Activated naive CD4-positive, alpha-beta T cell (primary cell): ENCODE measurements at regions not wholly inside any gene's neighbourhood (a gene's known extent, or its start where the extent isn't known, plus 50 kb on each side); places are given as distances from the start of the nearest gene placed in this dataset.

Source experiments
- DNase-seq, 4 experiments: peaks; one replicate each; lab custom pipeline; 2025; lab: John Stamatoyannopoulos, UW

DNA sequence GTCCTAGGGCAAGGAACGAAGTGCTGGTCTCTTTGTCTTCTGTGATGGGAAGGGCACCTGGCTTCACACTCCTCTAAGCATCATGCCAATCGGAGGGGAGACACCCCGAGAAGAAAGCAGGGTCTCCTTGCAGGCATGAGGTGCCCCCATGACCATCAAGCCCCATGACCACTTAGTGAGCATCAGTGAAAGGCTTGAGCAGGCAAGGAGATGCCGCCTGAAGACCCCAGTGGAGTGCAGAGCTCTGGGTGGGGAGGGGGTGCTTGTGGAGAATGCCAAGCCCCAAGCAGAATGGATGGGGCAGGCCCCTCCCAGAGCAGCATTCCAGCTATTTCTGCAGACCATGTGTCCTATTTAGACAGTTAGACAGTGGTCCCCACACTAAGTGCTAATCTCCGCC is 232.7 kb upstream of the TNRC6C start:
- no peak for DNase-seq

DNA sequence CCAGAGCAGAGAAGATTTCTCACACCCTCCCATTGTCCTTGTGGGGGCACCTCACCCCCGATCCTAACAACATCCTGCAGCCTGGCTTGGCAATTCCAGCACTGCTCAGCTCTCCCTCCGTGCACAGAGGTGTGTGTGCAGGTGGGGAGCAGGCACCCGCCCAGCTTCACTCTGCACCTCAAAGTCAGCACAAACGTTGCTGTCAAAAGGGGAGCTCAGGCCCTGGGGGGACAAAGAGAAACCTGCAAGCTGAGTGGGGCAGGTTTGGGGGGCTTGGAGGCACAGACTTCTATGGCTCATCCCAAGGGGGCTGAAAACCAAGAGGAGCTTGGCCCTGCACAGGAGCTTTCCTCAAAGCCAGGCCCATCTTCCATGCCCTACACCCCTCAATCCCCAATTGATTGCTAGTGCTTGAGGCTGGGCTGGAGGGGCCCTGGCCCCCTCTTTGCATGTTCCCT is 231.9 kb upstream of the TNRC6C start:
- no peak for DNase-seq

DNA sequence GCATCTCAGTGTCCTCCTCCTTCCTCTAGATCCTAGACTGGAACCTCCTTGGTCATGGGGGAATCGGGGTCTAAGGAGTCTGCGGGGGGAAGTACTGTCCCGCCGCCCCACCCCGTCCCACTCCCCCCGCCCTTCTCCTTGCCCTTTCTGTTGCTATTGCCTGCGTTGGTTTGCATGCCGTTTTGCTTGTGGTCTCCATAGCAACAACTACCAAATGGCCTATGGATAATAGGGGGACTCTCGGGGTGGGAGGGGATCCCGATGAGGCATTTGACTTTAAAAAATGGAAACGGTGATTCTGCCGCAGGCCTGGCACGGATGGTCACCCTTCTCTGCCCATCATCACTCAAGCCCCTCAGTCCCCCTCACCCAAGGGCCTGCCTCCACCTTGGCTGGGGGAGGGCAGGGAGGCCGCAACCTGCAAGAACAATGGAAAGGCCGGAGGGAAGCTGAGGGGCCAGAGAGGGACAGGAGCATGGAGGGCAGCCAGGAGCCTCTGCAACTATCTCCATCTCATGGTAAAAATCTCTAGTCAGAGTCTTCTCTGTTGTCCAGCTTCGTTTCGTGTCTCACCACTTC is 231.4 kb upstream of the TNRC6C start:
- DNase-seq = no peak

DNA sequence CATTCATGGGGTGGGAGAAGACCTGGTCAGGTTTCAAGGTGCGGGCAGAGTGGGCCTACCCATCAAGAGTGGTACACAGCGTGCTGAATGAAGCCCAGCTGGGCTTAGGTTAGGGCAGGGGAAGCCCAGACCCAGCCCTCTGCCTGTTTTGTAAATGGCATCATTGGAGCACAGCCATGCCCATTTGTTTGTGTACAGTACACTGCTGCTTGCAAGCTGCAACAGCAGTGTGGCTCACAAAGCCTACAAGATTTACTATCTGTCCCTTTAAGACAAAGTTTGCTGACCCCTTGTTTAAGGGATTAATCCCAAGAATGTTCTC is 230.1 kb upstream of the TNRC6C start:
- DNase-seq = no peak

DNA sequence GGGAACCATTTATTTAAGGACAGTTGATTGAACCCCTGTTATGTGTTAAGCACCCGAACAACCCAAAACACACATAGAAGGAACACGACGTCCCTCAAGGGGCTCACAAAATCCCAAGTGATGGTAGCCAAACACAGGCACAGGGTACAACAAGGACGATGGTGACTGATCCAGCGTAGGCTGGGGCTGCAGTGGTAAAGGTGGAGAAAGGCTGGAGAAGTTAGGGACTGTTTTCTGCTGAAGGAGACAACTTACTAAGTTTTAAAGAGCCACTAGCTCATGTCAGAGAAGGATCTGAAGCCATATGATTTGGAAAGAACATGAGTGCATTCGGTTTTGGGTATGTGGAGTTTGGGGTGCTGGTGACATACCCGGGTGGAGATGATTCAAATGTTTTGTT is 229.6 kb upstream of the TNRC6C start:
- DNase-seq = no peak

DNA sequence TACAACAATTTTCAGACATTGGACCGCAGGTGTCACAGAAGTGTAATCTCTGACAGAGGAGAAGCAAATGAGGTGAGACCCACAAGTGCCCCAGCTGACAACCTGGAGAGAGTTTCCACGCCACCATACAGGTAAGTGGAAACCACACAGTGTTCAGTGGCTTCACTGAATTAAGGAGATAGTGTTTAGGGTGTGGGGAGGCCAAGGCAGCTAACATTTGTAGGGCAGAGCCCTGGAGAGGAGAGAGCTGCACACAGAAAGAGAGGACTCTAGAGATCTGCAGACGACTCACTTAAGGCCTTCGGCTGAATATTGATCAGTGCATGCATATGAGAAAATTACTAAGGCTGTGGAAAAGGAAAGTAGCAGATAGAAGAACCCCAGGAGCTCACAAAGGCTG is 228.9 kb upstream of the TNRC6C start:
- no peak for DNase-seq

DNA sequence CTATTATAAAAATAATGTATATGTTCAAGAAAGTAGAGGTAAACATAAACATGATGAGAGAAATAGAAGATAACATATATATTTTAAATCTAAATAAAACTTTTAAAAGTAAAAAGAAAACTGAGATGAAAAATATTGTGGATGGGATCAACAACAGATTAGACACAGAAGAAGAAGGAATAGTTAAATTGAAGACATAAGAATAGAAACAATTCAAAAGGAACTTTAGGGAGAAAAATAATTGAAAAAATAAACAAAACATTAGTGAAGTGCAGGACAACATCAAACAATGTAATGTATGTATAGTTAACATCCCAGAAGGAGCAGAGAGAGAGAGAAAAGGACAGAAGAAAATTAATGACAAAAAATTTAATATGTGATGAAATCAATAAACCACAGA is 228.1 kb upstream of the TNRC6C start:
- DNase-seq = no peak

DNA sequence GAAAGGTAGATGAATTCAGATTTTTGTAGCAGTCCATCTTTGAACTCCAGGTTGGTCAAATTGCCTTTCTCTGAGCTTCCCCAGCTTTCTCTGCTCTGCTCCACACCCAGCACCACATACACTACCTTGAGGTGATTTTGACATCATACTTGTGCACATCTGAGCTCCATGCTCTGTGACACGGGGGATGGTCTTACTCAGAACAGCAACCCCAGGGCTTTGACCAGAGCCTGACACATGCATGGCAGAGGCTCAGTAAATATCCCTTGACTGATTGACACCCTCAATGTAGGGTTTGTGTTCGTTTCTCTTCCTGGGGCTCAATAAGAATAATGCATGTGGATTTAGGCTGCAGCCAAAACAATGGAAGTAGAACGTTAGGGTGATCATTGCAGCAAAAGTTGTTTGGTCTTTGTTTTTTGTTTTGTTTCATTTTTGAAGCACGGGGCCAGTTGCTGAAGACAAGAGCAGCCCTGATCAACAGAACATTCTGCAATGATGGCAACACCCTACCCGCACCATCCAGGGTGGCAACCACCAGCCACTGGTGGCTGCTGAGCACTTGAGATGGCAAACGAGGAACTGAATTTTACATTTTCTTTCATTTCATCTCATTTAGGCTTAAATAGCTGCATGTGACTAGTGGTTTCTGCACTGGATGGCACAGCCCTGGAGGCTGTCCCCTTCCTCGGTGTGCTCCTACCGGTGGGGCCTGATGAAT is 224.8 kb upstream of the TNRC6C start:
- no peak for DNase-seq

DNA sequence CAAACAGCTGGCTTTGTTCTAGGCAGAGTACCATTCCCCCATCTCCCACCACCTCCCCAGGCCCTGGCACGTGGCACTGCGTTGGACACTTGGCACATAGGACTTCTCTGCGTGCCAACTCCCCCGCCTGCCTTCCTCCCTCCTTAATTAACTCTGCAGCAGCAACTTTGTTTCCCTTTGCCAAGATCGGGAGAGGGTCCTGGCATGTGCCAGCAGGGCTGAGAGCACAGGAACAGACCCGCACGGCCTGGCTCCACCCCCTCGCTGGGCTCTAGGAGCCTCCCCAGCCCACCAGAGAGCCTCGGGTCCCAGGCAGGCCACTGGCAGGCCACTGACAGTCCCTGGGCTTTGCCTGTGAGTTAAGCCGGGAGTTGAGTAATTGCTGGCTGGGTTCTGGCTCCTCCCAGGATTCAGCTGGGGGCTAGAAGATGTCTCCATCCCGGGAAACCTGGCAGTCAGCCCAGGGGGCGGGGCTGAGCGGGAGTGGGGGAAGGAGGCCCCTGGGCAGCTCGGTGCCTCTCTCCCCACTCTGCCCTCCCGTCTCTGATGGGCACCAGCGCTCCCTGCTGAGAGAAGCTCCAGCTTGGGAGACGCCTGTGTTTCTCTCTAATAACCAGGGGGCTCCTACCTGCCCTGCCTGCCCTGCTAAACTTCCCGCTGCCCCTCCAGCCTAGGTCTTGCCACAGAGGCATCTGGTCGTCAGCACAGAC is 224.0 kb upstream of the TNRC6C start:
- no peak for DNase-seq

DNA sequence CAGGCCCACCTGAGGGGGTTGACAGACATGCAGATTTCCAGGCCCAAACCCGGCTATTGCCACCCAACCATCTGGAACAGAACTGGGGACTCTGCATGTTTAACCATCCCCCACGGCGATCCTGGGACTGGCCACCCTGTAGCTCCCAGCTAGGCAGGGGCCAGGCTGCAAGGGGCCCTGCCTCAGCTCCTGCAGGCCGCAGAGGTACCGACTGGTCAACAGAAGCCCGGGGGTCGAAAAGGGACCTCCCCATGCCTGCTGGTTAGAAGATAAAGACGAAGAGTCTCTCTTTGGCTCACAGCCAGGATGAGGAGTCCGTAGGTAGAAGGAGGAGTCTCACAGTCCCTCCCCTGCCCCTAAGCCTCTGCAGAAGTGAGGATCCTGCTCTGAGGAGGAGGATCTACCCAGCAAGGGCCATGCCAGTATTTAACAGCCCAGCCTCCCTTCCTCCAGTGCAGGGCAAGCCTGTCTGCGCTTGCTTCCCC is 223.4 kb upstream of the TNRC6C start:
- DNase-seq = no peak

DNA sequence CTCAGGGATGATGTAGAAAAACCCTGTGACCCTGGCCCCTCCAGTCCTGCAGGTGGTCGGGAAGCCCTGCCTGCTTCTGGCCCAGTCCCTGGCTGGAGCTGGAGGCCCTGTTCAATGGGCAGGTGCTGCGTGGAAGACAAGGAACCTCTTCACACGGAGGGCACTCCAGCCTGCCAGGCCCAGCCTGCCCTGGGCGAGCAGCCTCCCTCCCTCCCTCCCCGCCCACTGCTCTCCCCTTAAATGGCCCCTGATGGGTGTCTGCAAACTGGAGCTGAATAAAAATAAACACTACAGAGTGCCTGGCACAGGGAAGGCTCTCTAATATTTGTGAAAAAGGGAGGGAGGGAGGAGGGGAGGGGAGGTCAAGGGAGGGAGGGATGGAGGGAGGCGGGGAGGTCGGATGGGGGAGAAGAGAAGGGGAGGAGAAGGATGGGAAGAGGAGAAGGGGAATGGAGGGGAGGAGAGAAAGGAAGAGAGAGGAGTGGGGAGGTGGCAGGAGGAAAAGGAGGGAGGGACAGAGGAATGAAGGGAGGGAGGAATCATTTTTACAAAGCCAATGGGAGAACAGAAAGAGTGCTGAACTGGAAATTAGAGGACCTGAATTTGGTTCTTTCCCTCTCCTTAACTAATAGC is 222.8 kb upstream of the TNRC6C start:
- DNase-seq = no peak

DNA sequence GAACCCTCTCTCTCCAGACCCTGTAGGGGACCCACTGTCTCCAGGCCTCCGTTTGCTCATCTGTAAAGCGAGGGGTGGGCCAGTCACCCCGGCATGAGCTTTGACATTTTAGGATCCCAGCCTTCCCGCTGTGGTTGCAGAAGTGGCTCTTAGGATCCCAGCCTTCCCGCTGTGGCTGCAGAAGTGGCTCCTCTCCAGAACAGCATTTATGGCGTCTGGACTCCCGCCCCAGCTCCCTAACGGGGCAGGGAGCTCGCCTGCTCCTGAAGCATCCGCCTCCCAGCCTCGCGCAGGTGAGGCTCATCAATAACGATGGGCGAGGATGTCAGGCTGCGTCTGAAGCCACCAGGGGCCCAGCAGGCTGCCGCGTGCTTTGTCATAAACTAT is 222.3 kb upstream of the TNRC6C start:
- no peak for DNase-seq

DNA sequence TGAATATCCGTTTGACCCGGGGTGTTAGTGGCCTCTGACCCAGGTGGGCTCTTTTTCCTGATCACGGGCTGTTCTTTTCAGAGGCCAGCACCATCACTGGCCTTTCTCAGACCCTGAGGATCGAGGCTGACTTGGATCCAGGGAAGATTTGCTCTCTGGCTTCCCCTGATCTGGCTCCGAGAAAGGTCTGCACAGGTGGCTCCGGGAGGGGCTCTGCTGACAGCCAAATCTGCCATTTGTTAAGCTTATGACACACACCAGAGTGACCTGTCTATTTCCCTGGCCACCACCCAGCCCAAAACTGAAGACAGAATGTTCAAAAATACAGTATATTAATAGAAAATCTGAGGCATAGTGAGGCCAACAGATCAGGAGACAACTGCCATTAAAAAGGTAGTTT is 221.8 kb upstream of the TNRC6C start:
- DNase-seq = no peak

DNA sequence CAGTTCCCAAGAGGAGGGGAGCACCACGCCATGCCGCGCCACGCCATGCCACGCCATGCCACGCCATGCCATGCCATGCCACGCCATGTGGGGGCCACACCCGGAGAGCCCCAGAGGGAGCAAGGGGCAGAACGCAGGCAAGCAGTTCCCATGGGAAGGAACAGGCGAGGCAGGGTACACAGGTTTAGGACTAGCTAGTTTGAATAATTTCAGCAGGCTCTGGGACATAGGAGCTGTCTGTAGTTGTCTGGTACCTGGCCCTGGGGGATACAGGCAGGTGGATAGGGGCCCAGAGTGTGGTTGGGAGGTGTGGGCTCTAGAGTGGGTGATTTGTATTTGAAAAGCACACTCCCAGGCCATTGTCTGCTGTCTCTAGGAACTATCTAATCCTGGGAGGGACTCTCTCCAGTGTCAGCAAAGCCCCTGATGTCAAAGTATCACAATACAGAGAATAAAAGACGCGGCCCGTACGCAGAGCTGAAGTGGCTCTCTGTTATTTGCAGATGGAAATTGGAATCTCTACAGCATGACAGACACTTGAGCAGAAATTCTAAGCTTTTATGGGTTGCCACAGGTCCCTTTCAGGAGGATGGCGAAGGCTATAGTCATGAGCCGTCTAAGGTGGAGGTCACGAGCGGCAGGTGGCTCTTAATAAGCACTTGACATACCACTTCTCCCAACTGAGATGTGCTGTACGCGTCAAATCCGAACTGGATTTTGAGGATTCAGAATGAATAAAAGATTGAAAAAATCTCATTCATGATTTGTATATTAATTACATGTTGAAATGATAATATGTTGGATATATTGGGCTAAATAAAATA is 220.8 kb upstream of the TNRC6C start:
- no peak for DNase-seq

DNA sequence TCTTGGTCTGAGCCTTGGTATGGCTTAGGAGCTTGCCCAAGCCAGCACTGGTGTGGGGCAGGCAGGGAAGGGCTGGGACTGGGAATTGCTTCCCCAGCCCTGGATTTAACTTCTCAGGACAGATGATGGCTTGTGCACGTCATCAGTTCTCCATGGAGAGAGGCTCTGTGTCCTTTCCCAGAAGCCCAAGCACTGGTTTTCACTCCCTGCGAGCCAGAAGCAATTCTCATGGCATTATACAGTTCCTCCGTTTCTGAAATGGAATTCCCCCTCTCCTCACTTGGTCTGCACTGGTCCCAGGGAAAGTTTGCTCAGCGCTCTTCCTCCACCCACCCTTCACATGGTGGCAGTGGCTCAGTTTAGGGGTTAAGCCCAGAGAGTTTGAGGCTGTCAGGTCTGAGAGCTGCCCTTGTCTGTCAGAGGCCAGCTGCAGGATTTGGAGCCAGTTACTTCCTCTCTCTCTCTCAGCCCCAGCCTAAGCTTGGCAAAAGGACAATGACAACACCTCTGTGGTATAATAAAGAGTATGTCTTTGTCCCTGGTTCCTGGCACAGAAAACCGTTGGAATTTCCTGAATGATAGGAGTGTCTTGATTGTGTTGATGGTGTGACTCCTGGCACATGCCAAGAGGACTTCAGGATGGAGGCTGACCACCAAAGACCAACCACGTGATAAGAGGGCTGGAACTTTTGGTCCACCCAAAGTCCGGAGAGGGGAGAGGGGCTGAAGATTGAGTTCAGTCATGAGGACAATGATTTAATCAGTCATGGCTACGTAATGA is 219.6 kb upstream of the TNRC6C start:
- DNase-seq = no peak

DNA sequence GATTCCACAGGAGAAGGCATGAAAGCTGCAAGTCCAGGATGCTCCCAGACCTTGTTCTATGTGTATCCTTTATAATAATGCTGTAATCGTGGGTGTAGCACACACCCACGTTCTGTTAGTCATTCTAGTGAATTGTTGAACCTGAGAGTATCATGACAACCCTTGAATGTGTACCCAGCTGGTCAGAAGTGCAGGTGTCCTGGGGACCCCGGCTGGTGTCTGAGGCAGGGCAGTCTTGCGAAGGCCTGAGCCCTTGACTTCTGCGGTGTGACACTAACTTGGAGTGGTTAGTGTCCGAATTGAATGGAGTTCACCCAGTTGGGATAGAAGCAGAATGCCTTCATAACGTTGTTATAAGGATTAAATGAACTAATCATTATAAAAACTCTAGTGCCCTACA is 218.0 kb upstream of the TNRC6C start:
- no peak for DNase-seq

DNA sequence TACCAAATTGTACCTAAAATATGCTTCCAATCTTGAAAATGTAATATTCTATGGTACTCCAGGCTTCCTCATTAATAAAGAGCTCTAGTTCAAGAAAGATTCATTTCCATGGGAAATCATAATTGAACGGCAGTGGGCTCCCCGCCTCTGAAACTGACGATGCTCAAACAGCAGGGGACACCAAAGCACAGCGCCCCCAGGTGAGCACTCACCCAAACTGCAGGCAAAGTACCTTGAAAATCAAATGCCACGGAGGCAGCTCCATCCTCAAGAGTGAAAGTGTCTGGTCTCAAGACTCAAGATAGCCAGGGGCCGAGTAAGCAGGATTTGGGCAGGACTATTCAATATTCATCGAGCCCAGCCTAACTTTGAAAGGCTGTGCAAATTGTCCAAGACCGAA is 217.4 kb upstream of the TNRC6C start:
- peak in 1 of 4 experiments; percentile 5 for DNase-seq

DNA sequence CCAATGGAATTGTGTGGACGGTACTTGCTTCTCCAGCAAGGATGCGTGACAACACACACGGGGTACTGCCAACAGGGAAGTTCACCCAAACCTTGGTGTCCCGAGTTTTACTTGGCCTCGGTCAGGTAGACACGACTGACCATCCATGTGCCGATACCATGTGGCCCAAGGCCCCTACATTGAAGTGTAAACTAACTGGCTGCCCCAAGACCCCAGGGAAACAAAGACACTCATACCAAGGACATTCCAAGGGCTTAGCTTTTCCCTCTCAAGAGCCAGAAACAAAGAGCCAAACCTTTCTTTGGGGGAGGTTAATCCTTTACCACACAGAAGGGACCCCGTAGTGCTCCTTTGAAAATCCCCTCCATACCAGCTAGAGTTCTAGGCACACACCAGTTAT is 215.9 kb upstream of the TNRC6C start:
- DNase-seq = no peak

DNA sequence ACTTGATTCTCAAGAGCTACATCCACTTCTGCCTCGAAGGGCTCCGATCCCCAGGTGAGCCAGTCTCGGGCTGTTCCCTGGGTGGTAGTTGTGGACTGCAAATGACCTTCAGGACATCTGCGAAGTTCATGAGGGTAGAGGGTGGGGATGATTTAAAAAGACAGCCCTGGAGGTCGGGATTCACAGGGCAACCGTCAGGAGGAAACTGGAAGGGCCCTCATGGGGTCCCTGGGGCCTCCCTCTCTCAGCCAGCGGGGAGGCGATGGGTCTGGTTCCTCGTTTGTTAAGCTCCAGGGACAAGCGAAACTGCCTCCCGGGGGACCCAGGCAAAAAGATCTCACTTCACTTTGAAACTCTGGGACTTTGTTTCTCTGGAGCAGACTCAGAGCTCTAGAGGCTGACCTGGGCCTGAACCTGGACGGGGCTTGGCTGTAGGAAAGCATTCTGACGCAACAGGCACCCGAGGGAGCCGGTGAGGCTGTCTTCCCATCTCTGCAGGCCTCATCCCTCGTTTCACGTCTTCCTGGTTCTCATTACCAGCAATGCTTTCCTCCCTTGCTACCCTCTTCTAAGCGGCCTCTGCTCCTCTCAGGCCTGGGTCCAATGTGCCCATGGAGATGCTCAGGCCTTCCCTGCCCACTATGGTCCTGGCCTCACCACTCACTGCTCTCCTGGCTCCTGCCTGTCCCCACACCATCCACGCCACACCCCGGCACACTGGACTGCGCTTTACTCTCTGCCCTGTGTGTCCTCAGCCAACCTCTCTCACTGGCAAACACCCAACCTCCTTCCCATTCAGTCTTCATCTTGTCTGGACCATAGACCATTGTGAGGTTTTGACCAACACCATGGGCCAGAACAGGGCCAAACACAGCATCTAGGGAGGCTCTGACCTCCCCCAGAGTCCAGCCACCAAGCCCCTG is 214.2 kb upstream of the TNRC6C start:
- DNase-seq = no peak

DNA sequence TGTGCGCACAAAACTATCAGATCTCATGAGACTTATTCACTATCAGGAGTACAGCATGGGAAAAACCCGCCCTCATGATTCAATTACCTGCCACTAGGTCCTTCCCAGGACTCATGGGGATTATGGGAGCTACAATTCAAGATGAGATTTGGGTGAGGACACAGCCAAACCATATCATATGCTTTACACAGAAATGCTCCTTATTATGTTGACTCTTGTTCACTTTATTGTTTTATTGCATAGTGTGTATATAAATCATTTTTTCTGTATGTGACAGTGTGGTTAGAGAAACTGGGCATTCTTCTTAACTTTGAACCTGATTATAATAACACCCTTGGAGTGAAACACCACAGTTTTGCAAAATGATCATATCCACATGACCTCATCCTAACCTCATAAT is 212.8 kb upstream of the TNRC6C start:
- no peak for DNase-seq
